HL-60 (cell line): ENCODE measurements at regions not wholly inside any gene's neighbourhood (a gene's known extent, or its start where the extent isn't known, plus 50 kb on each side); places are given as distances from the start of the nearest gene placed in this dataset.

Experiments used
- DNase-seq, 2 experiments: peaks; one replicate each; pipeline ENCODE4 v3.0.0-alpha.2; 2010 to 2020; ENCODE audit warnings: low read depth in 1 of 2, low spot score in 1 of 2
- H3K27ac ChIP-seq: fragments of 250-450 bp; sonication (Bioruptor Pico); replicated peaks from 2 replicates; pipeline ENCODE4 v1.5.1; 2020; ENCODE audit warnings: mild to moderate bottlenecking, moderate library complexity
- H3K27me3 ChIP-seq: fragments of 250-450 bp; sonication (Bioruptor Pico); 2 replicates; pipeline ENCODE4 v1.5.1; 2021; ENCODE audit warnings: mild to moderate bottlenecking, moderate library complexity; ENCODE audit not compliant: insufficient read depth, poor library complexity, severe bottlenecking
- H3K4me3 ChIP-seq: replicated peaks from 2 replicates; pipeline ENCODE4 v1.5.1; 2011; ENCODE audit warnings: mild to moderate bottlenecking, control low read depth, low read length; ENCODE audit not compliant: insufficient read depth
- CTCF ChIP-seq: IDR thresholded peaks from one replicate; pipeline ENCODE4 v1.5.1; 2011; ENCODE audit warnings: low read length, control low read depth, inconsistent platforms; ENCODE audit not compliant: insufficient read depth
- GABPA ChIP-seq: IDR thresholded peaks from 2 replicates; pipeline ENCODE4 v1.6.1; 2012; ENCODE audit warnings: low read depth
- POLR2AphosphoS5 ChIP-seq: IDR thresholded peaks from 2 replicates; pipeline ENCODE4 v1.6.1; 2012; ENCODE audit warnings: low read depth
- SPI1 ChIP-seq: IDR thresholded peaks from 2 replicates; pipeline ENCODE4 v1.6.1; 2012; ENCODE audit warnings: low read depth, mild to moderate bottlenecking, borderline replicate concordance
- TF ChIP-seq, protein P1 (sequence below): IDR thresholded peaks from 2 replicates; pipeline ENCODE4 v1.6.1; 2012; ENCODE audit warnings: low read depth; ENCODE audit not compliant: insufficient replicate concordance

- TF ChIP-seq POLR2AphosphoS5 (no peak), SPI1 (no peak), GABPA (no peak), CTCF (no peak)
- TF ChIP-seq, protein P1, sequence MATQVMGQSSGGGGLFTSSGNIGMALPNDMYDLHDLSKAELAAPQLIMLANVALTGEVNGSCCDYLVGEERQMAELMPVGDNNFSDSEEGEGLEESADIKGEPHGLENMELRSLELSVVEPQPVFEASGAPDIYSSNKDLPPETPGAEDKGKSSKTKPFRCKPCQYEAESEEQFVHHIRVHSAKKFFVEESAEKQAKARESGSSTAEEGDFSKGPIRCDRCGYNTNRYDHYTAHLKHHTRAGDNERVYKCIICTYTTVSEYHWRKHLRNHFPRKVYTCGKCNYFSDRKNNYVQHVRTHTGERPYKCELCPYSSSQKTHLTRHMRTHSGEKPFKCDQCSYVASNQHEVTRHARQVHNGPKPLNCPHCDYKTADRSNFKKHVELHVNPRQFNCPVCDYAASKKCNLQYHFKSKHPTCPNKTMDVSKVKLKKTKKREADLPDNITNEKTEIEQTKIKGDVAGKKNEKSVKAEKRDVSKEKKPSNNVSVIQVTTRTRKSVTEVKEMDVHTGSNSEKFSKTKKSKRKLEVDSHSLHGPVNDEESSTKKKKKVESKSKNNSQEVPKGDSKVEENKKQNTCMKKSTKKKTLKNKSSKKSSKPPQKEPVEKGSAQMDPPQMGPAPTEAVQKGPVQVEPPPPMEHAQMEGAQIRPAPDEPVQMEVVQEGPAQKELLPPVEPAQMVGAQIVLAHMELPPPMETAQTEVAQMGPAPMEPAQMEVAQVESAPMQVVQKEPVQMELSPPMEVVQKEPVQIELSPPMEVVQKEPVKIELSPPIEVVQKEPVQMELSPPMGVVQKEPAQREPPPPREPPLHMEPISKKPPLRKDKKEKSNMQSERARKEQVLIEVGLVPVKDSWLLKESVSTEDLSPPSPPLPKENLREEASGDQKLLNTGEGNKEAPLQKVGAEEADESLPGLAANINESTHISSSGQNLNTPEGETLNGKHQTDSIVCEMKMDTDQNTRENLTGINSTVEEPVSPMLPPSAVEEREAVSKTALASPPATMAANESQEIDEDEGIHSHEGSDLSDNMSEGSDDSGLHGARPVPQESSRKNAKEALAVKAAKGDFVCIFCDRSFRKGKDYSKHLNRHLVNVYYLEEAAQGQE: no peak
- H3K4me3 ChIP-seq: no peak overlapping the region
- H3K27ac ChIP-seq: no peak overlapping the region
- H3K27me3 ChIP-seq: no peaks in the 10 kb centered on the region
- DNase-seq: no peak
Measured at GRCh38 chr6:168718821-168719475, 278.0 kb downstream of the SMOC2 start.
